Neuronal stem cell (in vitro differentiated cells): ENCODE measurements at regions not wholly inside any gene's neighbourhood (a gene's known extent, or its start where the extent isn't known, plus 50 kb on each side); places are given as distances from the start of the nearest gene placed in this dataset.

Experiments
- DNase-seq: peaks from one replicate; pipeline ENCODE4 v3.0.0-alpha.2; 2013; ENCODE audit warnings: low spot score
- H2AFZ ChIP-seq: one replicate; pipeline ENCODE4 v1.6.1; 2013; ENCODE audit warnings: mild to moderate bottlenecking, low read length, inconsistent platforms
- H2AK5ac ChIP-seq: 2 replicates; pipeline ENCODE4 v1.6.1; 2013; ENCODE audit warnings: low read depth, mild to moderate bottlenecking, inconsistent platforms, low read length, moderate library complexity, mixed read lengths
- H2BK120ac ChIP-seq: 2 replicates; pipeline ENCODE4 v1.6.1; 2013; ENCODE audit warnings: low read depth, mild to moderate bottlenecking, inconsistent platforms, low read length, moderate library complexity, mixed read lengths
- H2BK12ac ChIP-seq: one replicate; pipeline ENCODE4 v1.6.1; 2013; ENCODE audit warnings: low read length, inconsistent platforms
- H2BK15ac ChIP-seq: 2 replicates; pipeline ENCODE4 v1.6.1; 2013; ENCODE audit warnings: mild to moderate bottlenecking, low read length, inconsistent platforms, mixed read lengths
- H2BK5ac ChIP-seq: one replicate; pipeline ENCODE4 v1.6.1; 2013; ENCODE audit warnings: inconsistent platforms, mild to moderate bottlenecking, low read length, moderate library complexity
- H3K14ac ChIP-seq: one replicate; pipeline ENCODE4 v1.6.1; 2013; ENCODE audit warnings: low read length, inconsistent platforms
- H3K18ac ChIP-seq: 2 replicates; pipeline ENCODE4 v1.6.1; 2013; ENCODE audit warnings: low read length, inconsistent platforms
- H3K23ac ChIP-seq: 2 replicates; pipeline ENCODE4 v1.6.1; 2013; ENCODE audit warnings: low read depth, mild to moderate bottlenecking, mixed read lengths, low read length, inconsistent platforms; ENCODE audit not compliant: poor library complexity
- H3K27ac ChIP-seq: replicated peaks from 3 replicates; pipeline ENCODE4 v1.5.1; 2013; ENCODE audit warnings: low read length, inconsistent platforms
- H3K27me3 ChIP-seq, 3 experiments: 2 replicates each; pipeline ENCODE4 v1.6.1; 2013; ENCODE audit warnings: low read length in 3 of 3, mild to moderate bottlenecking in 2 of 3, inconsistent platforms in 1 of 3, low read depth in 1 of 3, mixed read lengths in 1 of 3, moderate library complexity in 1 of 3; ENCODE audit not compliant: control insufficient read depth in 3 of 3, insufficient read depth in 3 of 3
- H3K36me3 ChIP-seq, 2 donors: replicated peaks in 1 of 2; 2 replicates each; pipeline ENCODE4 v1.6.1; 2013; ENCODE audit warnings: low read length in 2 of 2; ENCODE audit not compliant: control insufficient read depth in 2 of 2, insufficient read depth in 2 of 2
- H3K4ac ChIP-seq: 2 replicates; pipeline ENCODE4 v1.6.1; 2013; ENCODE audit warnings: inconsistent platforms, mild to moderate bottlenecking, low read length, moderate library complexity
- H3K4me1 ChIP-seq, 2 donors: 1 replicate in 1 of 2; 2 replicates in 1 of 2; pipeline ENCODE4 v1.6.1; 2013; ENCODE audit warnings: low read length in 2 of 2, low read depth in 1 of 2; ENCODE audit not compliant: control insufficient read depth in 2 of 2, insufficient read depth in 1 of 2
- H3K4me2 ChIP-seq: one replicate; pipeline ENCODE4 v1.6.1; 2013; ENCODE audit warnings: mild to moderate bottlenecking, low read length, inconsistent platforms; ENCODE audit not compliant: insufficient read depth, poor library complexity, severe bottlenecking
- H3K4me3 ChIP-seq, 2 donors: 2 replicates each; pipeline ENCODE4 v1.5.1; 2013; ENCODE audit warnings: low read length in 2 of 2, mild to moderate bottlenecking in 2 of 2, inconsistent platforms in 1 of 2, moderate library complexity in 1 of 2
- H3K79me1 ChIP-seq: one replicate; pipeline ENCODE4 v1.6.1; 2013; ENCODE audit warnings: low read depth, mild to moderate bottlenecking, inconsistent platforms, low read length, moderate library complexity
- H3K9ac ChIP-seq: one replicate; pipeline ENCODE4 v1.6.1; 2013; ENCODE audit warnings: mild to moderate bottlenecking, low read depth, low read length, inconsistent platforms; ENCODE audit not compliant: poor library complexity
- H3K9me3 ChIP-seq, 2 donors: replicated peaks in 1 of 2; 2 replicates each; pipeline versions ENCODE3 to v1.6.1; 2013; ENCODE audit warnings: low read length in 2 of 2, mild to moderate bottlenecking in 2 of 2, inconsistent platforms in 1 of 2, low read depth in 1 of 2, mixed read lengths in 1 of 2, moderate library complexity in 1 of 2; ENCODE audit not compliant: control insufficient read depth in 2 of 2, insufficient read depth in 1 of 2
- H4K8ac ChIP-seq: one replicate; pipeline ENCODE4 v1.6.1; 2013; ENCODE audit warnings: low read depth, mild to moderate bottlenecking, inconsistent platforms, low read length, moderate library complexity
- H4K91ac ChIP-seq: one replicate; pipeline ENCODE4 v1.6.1; 2013; ENCODE audit warnings: low read length, low read depth, mild to moderate bottlenecking, inconsistent platforms; ENCODE audit not compliant: poor library complexity
- WGBS, 2 donors: extraction: QIAGEN DNeasy Blood & Tissue Kit; methylation state at CpG; one replicate each; pipeline ENCODE4 v1.1.7; 2013; ENCODE audit warnings: missing lambda C conversion rate in 2 of 2, mixed read lengths in 1 of 2; ENCODE audit not compliant: insufficient read length in 2 of 2, insufficient replicate concordance in 1 of 2; ENCODE audit errors: extremely low coverage in 2 of 2; 5-methylcytosine and 5-hydroxymethylcytosine counted together

- no CpG with 5 or more reads among the region's 21 CpGs for WGBS, 2 donors
- Histone ChIP-seq H2BK15ac (no peak overlapping the region), H3K36me3 (no peaks in the 10 kb centered on the region), H3K9me3 (peaks cover 0 to 4% of the 10 kb centered on the region in 2 donors), H2BK12ac (no peak overlapping the region), H3K27me3 (peaks cover 20 to 59% (median 43%) of the 10 kb centered on the region in 3 experiments), H3K27ac (no peak overlapping the region), H2AK5ac (no peak overlapping the region), H3K4ac (no peak overlapping the region), H4K91ac (no peak overlapping the region), H3K18ac (no peak overlapping the region), H3K79me1 (no peaks in the 10 kb centered on the region), H3K4me3 (peak overlapping the region; percentile 57 to 78), H3K4me1 (peaks cover 2 to 17% of the 10 kb centered on the region in 2 donors), H3K14ac (no peak overlapping the region), H2BK120ac (no peak overlapping the region), H4K8ac (no peak overlapping the region), H2BK5ac (no peak overlapping the region), H3K9ac (no peak overlapping the region), H2AFZ (peak overlapping the region; percentile 78), H3K4me2 (peak overlapping the region; percentile 92), H3K23ac (no peak overlapping the region)
- no peak for DNase-seq
Observed at GRCh38 chr7:25857376-25858067, 294.5 kb upstream of the NFE2L3 start.

GRCh38 chr7:25858200-25858524 lies 293.8 kb upstream of the NFE2L3 start:
- Histone ChIP-seq H2BK120ac (no peak overlapping the region), H2AK5ac (no peak overlapping the region), H3K4me1 (peaks cover 2 to 17% of the 10 kb centered on the region in 2 donors), H2AFZ (peak overlapping the region; percentile 78), H3K14ac (no peak overlapping the region), H3K4ac (no peak overlapping the region), H3K27ac (no peak overlapping the region), H3K36me3 (no peaks in the 10 kb centered on the region), H3K18ac (no peak overlapping the region), H2BK15ac (peak overlapping the region; percentile 62), H3K9ac (no peak overlapping the region), H4K8ac (no peak overlapping the region), H3K4me2 (no peak overlapping the region), H3K9me3 (peaks cover 0 to 4% of the 10 kb centered on the region in 2 donors), H3K4me3 (peak overlapping the region in 1 of 2 donors; percentile 57), H3K79me1 (no peaks in the 10 kb centered on the region), H2BK12ac (no peak overlapping the region), H2BK5ac (no peak overlapping the region), H3K23ac (no peak overlapping the region), H4K91ac (no peak overlapping the region), H3K27me3 (peaks cover 20 to 54% (median 43%) of the 10 kb centered on the region in 3 experiments)
- no CpG with 5 or more reads among the region's 9 CpGs for WGBS, 2 donors
- no peak for DNase-seq

- peak overlapping the region; percentile 62 for H2BK15ac ChIP-seq
- H3K14ac ChIP-seq, result no peak overlapping the region
- H3K4me3 ChIP-seq, result peak overlapping the region in 1 of 2 donors; percentile 57
- H3K9ac ChIP-seq, result no peak overlapping the region
- peaks cover 2 to 16% of the 10 kb centered on the region in 2 donors for H3K4me1 ChIP-seq
- no peak for DNase-seq
- H3K18ac ChIP-seq, result peak overlapping the region; percentile 25
- no peak overlapping the region for H2AK5ac ChIP-seq
- no peaks in the 10 kb centered on the region for H3K36me3 ChIP-seq
- H2BK5ac ChIP-seq, result no peak overlapping the region
- peak overlapping the region; percentile 19 for H3K4me2 ChIP-seq
- peak overlapping the region; percentile 11 for H2BK12ac ChIP-seq
- H2BK120ac ChIP-seq, result no peak overlapping the region
- H3K4ac ChIP-seq, result no peak overlapping the region
- no peak overlapping the region for H4K91ac ChIP-seq
- H3K23ac ChIP-seq, result no peak overlapping the region
- H3K79me1 ChIP-seq, result no peaks in the 10 kb centered on the region
- WGBS, 2 donors, result no CpG with 5 or more reads among the region's 47 CpGs
- no peak overlapping the region for H4K8ac ChIP-seq
- peak overlapping the region; percentile 78 for H2AFZ ChIP-seq
- H3K27ac ChIP-seq, result no peak overlapping the region
- H3K27me3 ChIP-seq, result peaks cover 20 to 50% (median 49%) of the 10 kb centered on the region in 3 experiments
- H3K9me3 ChIP-seq, result peaks cover 0 to 4% of the 10 kb centered on the region in 2 donors
Observed at GRCh38 chr7:25858525-25859411, 293.2 kb upstream of the NFE2L3 start.
